ENCODE measurements at regions not wholly inside any gene's neighbourhood (a gene's known extent, or its start where the extent isn't known, plus 50 kb on each side); places are given as distances from the start of the nearest gene placed in this dataset.

- Histone ChIP-seq H3K18ac (ENCODE audit: extremely low read depth, low read length) (no peak overlapping the region), H3K56ac (replicated peaks; ENCODE audit: insufficient read length, low read depth, low read length) (no peak overlapping the region), H4K5ac (ENCODE audit: insufficient read length, low read depth, low read length) (no peak overlapping the region), H3K9ac (replicated peaks in 1 of 4; ENCODE audit: extremely low read depth in 1 of 4, low read depth in 3 of 4, low read length in 3 of 4) (no peak overlapping the region), H3K4ac (replicated peaks; ENCODE audit: insufficient read length, low read depth, low read length) (no peak overlapping the region), H2AK5ac (ENCODE audit: low read depth, low read length) (no peak overlapping the region), H3K4me1 (replicated peaks in 1 of 4; ENCODE audit: control insufficient read depth in 3 of 4, insufficient read depth in 4 of 4, low read length in 3 of 4) (peaks cover 0 to 3% (median 1%) of the 10 kb centered on the region in 4 experiments; a peak in 2 of 7 replicates), H2BK5ac (ENCODE audit: low read depth, low read length) (no peak overlapping the region), H3K27me3 (replicated peaks in 1 of 4; ENCODE audit: control insufficient read depth in 3 of 4, extremely low read depth in 1 of 4, insufficient read depth in 3 of 4, low read length in 3 of 4) (no peaks in the 10 kb centered on the region), H3K4me2 (ENCODE audit: insufficient read depth in 1 of 2, low read depth in 2 of 2, low read length in 2 of 2) (no peak overlapping the region), H3K9me3 (ENCODE audit: insufficient read depth in 2 of 2, low read depth in 1 of 2, low read length in 1 of 2) (no peaks in the 10 kb centered on the region), H3K4me3 (ENCODE audit: extremely low read depth in 1 of 4, insufficient read depth in 2 of 4, low read depth in 3 of 4, low read length in 4 of 4) (no peak overlapping the region), H2BK20ac (ENCODE audit: low read length) (no peak overlapping the region), H4K91ac (replicated peaks; ENCODE audit: insufficient read length, low read length) (no peak overlapping the region), H3K23ac (ENCODE audit: insufficient read length) (no peak overlapping the region), H3K23me2 (ENCODE audit: low read depth, low read length) (no peaks in the 10 kb centered on the region), H3K79me2 (ENCODE audit: control insufficient read depth in 1 of 2, insufficient read depth in 2 of 2, low read length in 2 of 2) (no peaks in the 10 kb centered on the region), H2BK15ac (ENCODE audit: low read length) (no peak overlapping the region), H2BK12ac (ENCODE audit: low read depth, low read length) (no peak overlapping the region), H2AFZ (ENCODE audit: low read length) (no peak overlapping the region), H3K14ac (ENCODE audit: insufficient read length) (no peak overlapping the region), H4K8ac (ENCODE audit: extremely low read depth, insufficient read depth, low read length) (no peak overlapping the region), H3K27ac (ENCODE audit: low read depth, low read length) (no peak overlapping the region), H4K20me1 (replicated peaks in 1 of 2; ENCODE audit: control insufficient read depth in 1 of 2, insufficient read depth in 2 of 2, low read length in 2 of 2) (no peaks in the 10 kb centered on the region), H3K79me1 (ENCODE audit: low read depth, low read length) (no peaks in the 10 kb centered on the region), H3K36me3 (ENCODE audit: control insufficient read depth in 2 of 4, insufficient read depth in 4 of 4, low read length in 3 of 4) (no peaks in the 10 kb centered on the region), H2BK120ac (replicated peaks; ENCODE audit: low read depth, low read length) (no peak overlapping the region)
- WGBS, 2 experiments (ENCODE audit: extremely low coverage in 1 of 2, insufficient coverage in 1 of 2, insufficient read length in 1 of 2, insufficient replicate concordance in 2 of 2, low coverage in 1 of 2, low lambda C conversion rate in 2 of 2, missing lambda C conversion rate in 1 of 2): 85% methylated on average over 2 of the region's 2 CpGs; no CpG with 5 or more reads in 1 of the 2 experiments
- ChIA-PET POLR2A (ENCODE audit: partially characterized antibody) (no interaction called here), CTCF (ENCODE audit: partially characterized antibody) (no interaction called here)
- TF ChIP-seq POU5F1 (IDR thresholded peaks at IDR 0.05; ENCODE audit: low read depth, low read length) (no peak), PHF8 (conservative IDR thresholded peaks at IDR 0.05; ENCODE audit: low read depth, low read length) (no peak), BCL11A (IDR thresholded peaks at IDR 0.05; ENCODE audit: low read depth in 2 of 2, low read length in 2 of 2) (no peak), NRF1 (IDR thresholded peaks at IDR 0.05; ENCODE audit: low read depth, low read length) (no peak), SP1 (IDR thresholded peaks at IDR 0.05; ENCODE audit: low read depth, low read length) (no peak)
- no peak for DNase-seq (ENCODE audit: low read depth in 1 of 2, low spot score in 2 of 2)
- FAIRE-seq: no peak
Measured at GRCh38 chr20:11752336-11752735, 165.4 kb upstream of the BTBD3 start.

Measured in H1 (cell line).